GM23338 (cell line): ENCODE measurements at regions not wholly inside any gene's neighbourhood (a gene's known extent, or its start where the extent isn't known, plus 50 kb on each side); places are given as distances from the start of the nearest gene placed in this dataset.

Experiments used
- ATAC-seq: fragments of 200-7000 bp; cut with Tn5 transposase; 3 replicates; pipeline ENCODE4 v1.9.1; 2020
- DNase-seq: peaks from one replicate; pipeline ENCODE4 v3.0.0-alpha.2; 2015; ENCODE audit warnings: low spot score
- H2AFZ ChIP-seq: fragments of 200-600 bp; sonication (generic); 2 replicates; pipeline ENCODE4 v1.8.0; 2016; ENCODE audit warnings: antibody characterized with exemption, mild to moderate bottlenecking, moderate library complexity
- H3F3A ChIP-seq: fragments of 200-600 bp; sonication (generic); replicated peaks from 2 replicates; pipeline ENCODE4 v1.8.0; 2017; ENCODE audit warnings: antibody characterized with exemption, mixed run types, low read depth
- H3K27ac ChIP-seq: fragments of 200-600 bp; sonication (generic); 2 replicates; pipeline ENCODE4 v1.6.1; 2016; ENCODE audit warnings: low read depth
- H3K27me3 ChIP-seq: fragments of 200-600 bp; sonication (generic); 2 replicates; pipeline ENCODE4 v1.8.0; 2016; ENCODE audit warnings: mild to moderate bottlenecking, mixed run types, moderate library complexity; ENCODE audit not compliant: insufficient read depth
- H3K36me3 ChIP-seq: fragments of 200-600 bp; sonication (generic); 2 replicates; pipeline ENCODE4 v1.8.0; 2016; ENCODE audit warnings: mild to moderate bottlenecking; ENCODE audit not compliant: insufficient read depth
- H3K4me1 ChIP-seq: fragments of 200-600 bp; sonication (generic); 2 replicates; pipeline ENCODE4 v1.8.0; 2016; ENCODE audit warnings: mild to moderate bottlenecking, moderate library complexity; ENCODE audit not compliant: insufficient read depth
- H3K4me2 ChIP-seq: fragments of 200-600 bp; sonication (generic); 2 replicates; pipeline ENCODE4 v1.7.1; 2017; ENCODE audit warnings: mixed run types
- H3K4me3 ChIP-seq: fragments of 200-600 bp; sonication (generic); 2 replicates; pipeline ENCODE4 v1.6.1; 2016; ENCODE audit warnings: mixed run types
- H3K79me2 ChIP-seq: fragments of 200-600 bp; sonication (generic); replicated peaks from 2 replicates; pipeline ENCODE4 v1.8.0; 2017; ENCODE audit warnings: mild to moderate bottlenecking; ENCODE audit not compliant: insufficient read depth
- H3K9me2 ChIP-seq: fragments of 200-600 bp; sonication (generic); 2 replicates; pipeline ENCODE4 v1.8.0; 2017; ENCODE audit not compliant: insufficient read depth
- H4K20me1 ChIP-seq: fragments of 200-600 bp; sonication (generic); replicated peaks from 2 replicates; pipeline ENCODE4 v1.8.0; 2017; ENCODE audit warnings: mild to moderate bottlenecking; ENCODE audit not compliant: insufficient read depth
- H3K27ac Mint-ChIP-seq: 2 replicates; pipeline ENCODE4 v1.8.0; 2020; ENCODE audit warnings: inconsistent platforms, mild to moderate bottlenecking, moderate library complexity, mixed read lengths
- H3K27me3 Mint-ChIP-seq: 3 replicates; pipeline ENCODE4 v1.8.0; 2022; ENCODE audit warnings: low read depth, mild to moderate bottlenecking, moderate library complexity, mixed read lengths, inconsistent platforms; ENCODE audit not compliant: insufficient read depth, poor library complexity
- H3K36me3 Mint-ChIP-seq: 3 replicates; pipeline ENCODE4 v1.8.0; 2021; ENCODE audit warnings: low read depth, mild to moderate bottlenecking, inconsistent platforms, moderate library complexity, mixed read lengths
- H3K4me1 Mint-ChIP-seq: 3 replicates; pipeline ENCODE4 v1.8.0; 2020; ENCODE audit warnings: mild to moderate bottlenecking, inconsistent platforms, mixed read lengths
- H3K4me3 Mint-ChIP-seq: 3 replicates; pipeline ENCODE4 v1.8.0; 2021; ENCODE audit warnings: moderate library complexity, mild to moderate bottlenecking, inconsistent platforms, mixed read lengths
- H3K9me3 Mint-ChIP-seq: 3 replicates; pipeline ENCODE4 v1.8.0; 2020; ENCODE audit warnings: moderate library complexity, mild to moderate bottlenecking, inconsistent platforms, mixed read lengths
- CREB1 ChIP-seq: fragments of 250-450 bp; sonication (Bioruptor Pico); IDR thresholded peaks from 2 replicates; pipeline ENCODE4 v1.5.0; 2020; ENCODE audit warnings: low read depth, mild to moderate bottlenecking, moderate library complexity
- CTCF ChIP-seq, 2 experiments: fragments of 200-600 bp in 1 of 2; sonication (generic) in 1 of 2; conservative IDR thresholded peaks; 2 replicates each; pipeline versions ENCODE4 v1.5.1 to v1.6.1; 2016 to 2017; ENCODE audit warnings: antibody characterized with exemption in 2 of 2, low read depth in 2 of 2, mild to moderate bottlenecking in 2 of 2, moderate library complexity in 1 of 2
- EZH2phosphoT487 ChIP-seq: fragments of 200-600 bp; sonication (generic); IDR thresholded peaks from one replicate; pipeline ENCODE4 v1.8.1; 2018; ENCODE audit warnings: antibody characterized with exemption; ENCODE audit not compliant: unreplicated experiment
- NANOG ChIP-seq: IDR thresholded peaks from 2 replicates; pipeline ENCODE4 v1.6.1; 2016; ENCODE audit warnings: antibody characterized with exemption, borderline replicate concordance
- POLR2AphosphoS5 ChIP-seq: IDR thresholded peaks from 2 replicates; pipeline ENCODE4 v1.6.1; 2016; ENCODE audit warnings: antibody characterized with exemption, low read depth
- ZNF331 ChIP-seq: fragments of 250-450 bp; sonication (Bioruptor Pico); IDR thresholded peaks from 2 replicates; pipeline ENCODE4 v1.5.0; 2020; ENCODE audit warnings: low read depth, mild to moderate bottlenecking, moderate library complexity
- TF ChIP-seq, protein P1 (sequence below): IDR thresholded peaks from one replicate; pipeline ENCODE4 v1.6.1; 2018; ENCODE audit warnings: antibody characterized with exemption; ENCODE audit not compliant: unreplicated experiment
- TF ChIP-seq, protein P2 (sequence below): IDR thresholded peaks from 2 replicates; pipeline ENCODE4 v1.6.1; 2016; ENCODE audit warnings: antibody characterized with exemption

- no peak overlapping the region for H3K27ac Mint-ChIP-seq
- H2AFZ ChIP-seq, result no peak overlapping the region
- H4K20me1 ChIP-seq, result no peaks in the 10 kb centered on the region
- no peak for ATAC-seq
- H3K27me3 Mint-ChIP-seq, result peaks cover 2% of the 10 kb centered on the region
- H3K9me3 Mint-ChIP-seq, result peaks cover 4% of the 10 kb centered on the region; the same call in 2 of the 3 replicates
- H3K4me2 ChIP-seq, result no peak overlapping the region
- H3K9me2 ChIP-seq, result no peaks in the 10 kb centered on the region
- H3K79me2 ChIP-seq, result no peaks in the 10 kb centered on the region
- H3K4me1 ChIP-seq, result no peaks in the 10 kb centered on the region
- no peak overlapping the region for H3K27ac ChIP-seq
- H3K4me3 ChIP-seq, result no peak overlapping the region
- no peaks in the 10 kb centered on the region for H3K4me1 Mint-ChIP-seq
- H3F3A ChIP-seq, result no peaks in the 10 kb centered on the region
- TF ChIP-seq CTCF (conservative IDR thresholded peaks at IDR 0.05; ENCODE audit: low read depth in 2 of 2) (no peak), NANOG (no peak), POLR2AphosphoS5 (no peak), ZNF331 (CRISPR knock-in tag) (no peak), EZH2phosphoT487 (no peak), CREB1 (CRISPR knock-in tag) (no peak)
- TF ChIP-seq, protein P1, sequence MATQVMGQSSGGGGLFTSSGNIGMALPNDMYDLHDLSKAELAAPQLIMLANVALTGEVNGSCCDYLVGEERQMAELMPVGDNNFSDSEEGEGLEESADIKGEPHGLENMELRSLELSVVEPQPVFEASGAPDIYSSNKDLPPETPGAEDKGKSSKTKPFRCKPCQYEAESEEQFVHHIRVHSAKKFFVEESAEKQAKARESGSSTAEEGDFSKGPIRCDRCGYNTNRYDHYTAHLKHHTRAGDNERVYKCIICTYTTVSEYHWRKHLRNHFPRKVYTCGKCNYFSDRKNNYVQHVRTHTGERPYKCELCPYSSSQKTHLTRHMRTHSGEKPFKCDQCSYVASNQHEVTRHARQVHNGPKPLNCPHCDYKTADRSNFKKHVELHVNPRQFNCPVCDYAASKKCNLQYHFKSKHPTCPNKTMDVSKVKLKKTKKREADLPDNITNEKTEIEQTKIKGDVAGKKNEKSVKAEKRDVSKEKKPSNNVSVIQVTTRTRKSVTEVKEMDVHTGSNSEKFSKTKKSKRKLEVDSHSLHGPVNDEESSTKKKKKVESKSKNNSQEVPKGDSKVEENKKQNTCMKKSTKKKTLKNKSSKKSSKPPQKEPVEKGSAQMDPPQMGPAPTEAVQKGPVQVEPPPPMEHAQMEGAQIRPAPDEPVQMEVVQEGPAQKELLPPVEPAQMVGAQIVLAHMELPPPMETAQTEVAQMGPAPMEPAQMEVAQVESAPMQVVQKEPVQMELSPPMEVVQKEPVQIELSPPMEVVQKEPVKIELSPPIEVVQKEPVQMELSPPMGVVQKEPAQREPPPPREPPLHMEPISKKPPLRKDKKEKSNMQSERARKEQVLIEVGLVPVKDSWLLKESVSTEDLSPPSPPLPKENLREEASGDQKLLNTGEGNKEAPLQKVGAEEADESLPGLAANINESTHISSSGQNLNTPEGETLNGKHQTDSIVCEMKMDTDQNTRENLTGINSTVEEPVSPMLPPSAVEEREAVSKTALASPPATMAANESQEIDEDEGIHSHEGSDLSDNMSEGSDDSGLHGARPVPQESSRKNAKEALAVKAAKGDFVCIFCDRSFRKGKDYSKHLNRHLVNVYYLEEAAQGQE, result no peak
- TF ChIP-seq, protein P2, sequence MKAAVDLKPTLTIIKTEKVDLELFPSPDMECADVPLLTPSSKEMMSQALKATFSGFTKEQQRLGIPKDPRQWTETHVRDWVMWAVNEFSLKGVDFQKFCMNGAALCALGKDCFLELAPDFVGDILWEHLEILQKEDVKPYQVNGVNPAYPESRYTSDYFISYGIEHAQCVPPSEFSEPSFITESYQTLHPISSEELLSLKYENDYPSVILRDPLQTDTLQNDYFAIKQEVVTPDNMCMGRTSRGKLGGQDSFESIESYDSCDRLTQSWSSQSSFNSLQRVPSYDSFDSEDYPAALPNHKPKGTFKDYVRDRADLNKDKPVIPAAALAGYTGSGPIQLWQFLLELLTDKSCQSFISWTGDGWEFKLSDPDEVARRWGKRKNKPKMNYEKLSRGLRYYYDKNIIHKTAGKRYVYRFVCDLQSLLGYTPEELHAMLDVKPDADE, result no peak
- no peak overlapping the region for H3K4me3 Mint-ChIP-seq
- DNase-seq, result no peak
- no peaks in the 10 kb centered on the region for H3K36me3 Mint-ChIP-seq
- H3K36me3 ChIP-seq, result no peaks in the 10 kb centered on the region
- H3K27me3 ChIP-seq, result no peaks in the 10 kb centered on the region
These were observed 63.5 kb downstream of the CHST2 start for GRCh38 chr3:143182866-143183664.

DNA sequence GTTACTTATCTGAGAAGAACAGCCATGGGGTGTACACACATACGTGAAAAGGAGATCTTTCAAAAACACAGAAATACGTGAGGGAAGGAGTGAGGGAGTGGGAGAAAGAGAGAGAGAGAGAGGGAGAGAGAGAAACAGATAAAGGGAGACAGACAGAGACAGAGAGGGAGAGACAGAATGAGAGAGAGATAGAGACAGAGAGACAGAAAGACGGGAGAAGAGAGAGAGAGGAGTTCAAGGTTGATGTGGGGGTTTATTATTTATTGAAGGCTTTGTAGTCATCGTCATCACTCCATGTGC, 64.0 kb downstream of the CHST2 start:
- Mint-ChIP-seq H3K27me3 (peaks cover 2% of the 10 kb centered on the region), H3K27ac (no peak overlapping the region), H3K4me1 (no peaks in the 10 kb centered on the region), H3K36me3 (no peaks in the 10 kb centered on the region), H3K4me3 (no peak overlapping the region), H3K9me3 (peaks cover 4% of the 10 kb centered on the region; the same call in 2 of the 3 replicates)
- Histone ChIP-seq H3K79me2 (no peaks in the 10 kb centered on the region), H3K27ac (no peak overlapping the region), H3K27me3 (no peaks in the 10 kb centered on the region), H4K20me1 (no peaks in the 10 kb centered on the region), H3K4me2 (no peak overlapping the region), H3K4me1 (no peaks in the 10 kb centered on the region), H3F3A (no peaks in the 10 kb centered on the region), H3K9me2 (no peaks in the 10 kb centered on the region), H2AFZ (no peak overlapping the region), H3K4me3 (no peak overlapping the region), H3K36me3 (no peaks in the 10 kb centered on the region)
- no peak for DNase-seq
- TF ChIP-seq CTCF (conservative IDR thresholded peaks at IDR 0.05; ENCODE audit: low read depth in 2 of 2) (no peak), ZNF331 (CRISPR knock-in tag) (no peak)
- TF ChIP-seq, protein P2, result no peak
- no peak for ATAC-seq
